Fibroblast of upper back skin (primary cell): ENCODE measurements at regions not wholly inside any gene's neighbourhood (a gene's known extent, or its start where the extent isn't known, plus 50 kb on each side); places are given as distances from the start of the nearest gene placed in this dataset.
A peak's percentile ranks its signal among the peaks of the same experiment; 100 is the strongest.
"Not testable (repeated sequence)": the region's sequence is repeated elsewhere in the genome, so short reads cannot be mapped to it uniquely, and the experiment has no call there.

Experiments
- DNase-seq: peaks from one replicate; pipeline ENCODE4 v3.0.0-alpha.2; 2013

- no peak for DNase-seq
These were observed 174.7 kb downstream of the BMP7 start for GRCh38 chr20:57091748-57092111.

- peak; percentile 35 for DNase-seq
These were observed 174.1 kb downstream of the BMP7 start for GRCh38 chr20:57092112-57092899.

- DNase-seq = no peak
These were observed 173.4 kb downstream of the BMP7 start for GRCh38 chr20:57092900-57093530.

- DNase-seq = no peak
These were observed 172.7 kb downstream of the BMP7 start for GRCh38 chr20:57093766-57094165.

DNA sequence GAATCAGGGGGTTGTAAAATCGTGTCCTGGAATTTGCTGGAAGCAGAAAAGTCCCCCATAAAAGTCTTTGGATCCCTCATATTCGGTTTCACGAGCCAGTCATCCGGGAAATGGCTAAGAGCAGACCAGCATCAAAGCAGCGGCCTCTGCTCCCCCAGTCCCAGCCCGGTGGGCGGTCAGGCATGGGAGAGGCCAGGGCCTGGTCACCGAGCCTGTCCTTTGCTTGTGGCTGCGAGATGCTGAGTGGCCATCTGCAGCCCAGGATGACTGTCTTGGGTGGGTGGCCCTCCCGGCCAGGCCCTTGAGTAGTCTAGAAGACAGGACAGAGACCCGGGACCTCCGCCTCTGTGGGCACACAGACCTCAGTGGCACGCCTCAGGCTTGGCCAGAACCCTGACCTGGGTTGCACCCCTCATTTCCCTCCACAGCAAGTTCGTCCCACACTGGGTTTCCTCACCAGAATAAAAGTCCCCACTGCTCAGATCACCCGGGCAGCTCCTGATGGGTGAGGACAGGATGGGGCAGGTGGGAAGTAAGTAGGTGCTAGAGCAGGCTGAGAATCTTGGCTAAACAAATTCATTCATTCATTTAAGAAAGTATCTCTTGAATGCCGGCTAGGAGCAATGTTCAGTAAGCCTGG lies 172.1 kb downstream of the BMP7 start:
- DNase-seq = no peak

- no peak for DNase-seq
These were observed 171.4 kb downstream of the BMP7 start for GRCh38 chr20:57094991-57095390.

DNA sequence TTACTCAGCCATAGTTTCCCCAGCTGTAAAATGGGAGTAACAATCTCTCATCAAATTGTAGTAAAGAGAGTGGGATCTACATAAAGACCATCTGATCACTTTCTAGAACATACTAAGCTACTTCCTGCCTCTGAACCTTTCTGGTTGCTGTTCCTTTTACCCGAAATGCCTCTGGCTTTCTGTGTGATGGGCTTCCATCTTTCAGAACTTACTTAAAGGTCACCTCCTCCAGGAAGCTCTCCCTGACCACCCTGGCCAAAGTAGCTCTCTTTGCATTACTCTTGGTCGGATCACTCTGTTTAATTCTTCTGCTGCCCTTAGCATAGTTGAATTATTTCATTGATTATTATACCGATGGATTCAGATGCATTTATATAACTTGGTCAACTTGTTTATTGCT lies 171.0 kb downstream of the BMP7 start:
- no peak for DNase-seq

- no peak for DNase-seq
These were observed 169.1 kb downstream of the BMP7 start for GRCh38 chr20:57097245-57097915.

DNA sequence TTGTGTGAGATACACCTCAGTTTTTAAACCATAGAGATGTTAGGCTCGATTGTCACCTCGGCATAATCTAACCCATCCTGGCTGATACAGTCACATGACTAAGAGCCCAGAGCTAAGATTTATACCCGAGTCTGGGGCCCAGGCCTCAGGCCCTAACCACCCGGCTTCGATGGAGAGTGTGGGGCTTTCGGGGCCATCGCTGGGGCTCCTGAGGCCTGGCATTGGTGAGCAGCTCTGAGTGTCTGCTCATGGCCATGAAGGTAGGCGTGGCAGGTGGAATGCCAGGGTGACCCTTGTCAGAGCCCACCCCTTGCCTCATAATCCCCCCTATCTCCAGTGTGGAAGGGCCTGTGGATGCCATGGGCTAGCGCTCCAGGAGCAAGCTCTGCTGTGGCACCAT lies 164.3 kb downstream of the BMP7 start:
- no peak for DNase-seq

DNA sequence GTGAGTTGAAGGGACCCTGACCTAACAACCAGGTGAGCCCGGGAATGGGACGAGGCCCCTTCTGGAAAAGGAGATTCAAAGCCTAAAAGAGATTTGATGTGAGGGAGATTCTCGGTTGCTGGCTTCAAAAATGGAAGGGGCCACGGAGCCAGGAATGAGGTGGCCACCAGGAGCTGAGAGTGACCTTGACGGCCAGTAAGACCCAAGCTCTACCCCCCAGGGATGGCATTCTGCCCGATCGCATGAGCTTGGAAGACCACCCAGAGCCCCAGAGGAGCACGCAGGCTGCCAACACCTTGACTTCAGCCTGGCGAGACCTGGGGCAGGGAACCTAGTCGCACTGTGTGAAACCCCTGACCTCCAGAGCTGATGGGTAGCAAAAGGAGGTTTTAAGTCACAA lies 163.9 kb downstream of the BMP7 start:
- no peak for DNase-seq

DNA sequence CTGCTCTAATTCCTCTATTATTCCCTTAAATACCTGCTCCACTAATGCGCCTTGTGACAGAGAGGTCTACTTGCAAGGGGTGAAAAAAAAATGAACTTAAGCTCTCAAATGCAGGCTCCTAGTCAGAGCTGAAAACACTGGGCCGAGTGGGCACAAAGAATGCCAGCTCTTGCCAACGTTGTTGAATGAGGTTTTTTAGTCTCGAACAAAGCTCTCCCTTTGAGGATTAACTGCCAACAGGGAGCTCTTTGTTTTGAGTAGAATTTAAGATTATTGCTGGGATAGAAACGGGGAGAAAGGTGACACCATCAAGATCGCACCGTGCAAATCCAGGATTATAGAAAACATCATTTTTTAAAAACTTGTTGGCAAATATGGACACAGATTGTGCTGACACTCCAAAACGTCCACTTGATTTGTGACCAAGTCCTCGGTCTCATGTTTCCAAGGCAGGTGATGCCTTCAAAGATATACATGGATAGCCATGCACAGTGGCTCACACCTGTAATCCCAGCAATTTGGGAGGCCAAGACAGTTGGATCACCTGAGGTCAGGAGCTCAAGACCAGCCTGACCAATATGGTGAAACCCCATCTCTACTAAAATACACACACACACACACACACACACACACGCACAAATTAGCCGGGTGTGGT lies 163.2 kb downstream of the BMP7 start:
- DNase-seq = no peak

- no peak for DNase-seq
These were observed 162.3 kb downstream of the BMP7 start for GRCh38 chr20:57104113-57104512.

- no peak for DNase-seq
These were observed 161.7 kb downstream of the BMP7 start for GRCh38 chr20:57104651-57105204.

DNA sequence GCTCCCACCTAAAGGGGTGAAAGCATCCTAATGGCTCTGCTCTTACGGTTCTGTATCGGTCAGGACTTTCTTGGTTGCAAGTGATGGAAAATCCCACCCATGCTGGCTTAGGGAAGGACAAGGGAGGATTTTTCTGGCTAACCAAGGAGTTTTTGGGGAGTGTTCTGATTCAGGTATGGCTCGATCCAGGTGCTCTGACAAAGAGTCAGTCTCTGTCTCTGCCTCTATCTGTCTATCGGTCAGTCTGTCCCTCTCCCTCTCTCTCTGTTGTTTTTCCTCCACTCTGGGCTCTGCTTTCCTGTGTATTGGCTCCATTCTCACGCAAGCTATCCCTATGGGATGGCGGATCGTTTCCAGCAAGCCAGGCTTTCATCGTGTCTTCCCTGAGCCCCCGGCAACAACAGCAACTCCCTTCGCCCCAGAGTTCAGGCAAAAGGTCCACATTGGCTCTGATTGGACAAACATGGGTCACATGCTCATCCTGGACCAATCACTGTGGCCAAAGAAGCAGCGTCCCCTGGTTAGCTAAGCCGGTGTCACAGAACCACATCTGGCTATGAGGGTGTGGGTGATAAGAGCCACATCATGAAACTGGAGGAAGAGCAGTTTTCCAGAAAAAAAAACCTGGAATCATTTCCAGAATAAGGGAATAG lies 160.3 kb downstream of the BMP7 start:
- no peak for DNase-seq

DNA sequence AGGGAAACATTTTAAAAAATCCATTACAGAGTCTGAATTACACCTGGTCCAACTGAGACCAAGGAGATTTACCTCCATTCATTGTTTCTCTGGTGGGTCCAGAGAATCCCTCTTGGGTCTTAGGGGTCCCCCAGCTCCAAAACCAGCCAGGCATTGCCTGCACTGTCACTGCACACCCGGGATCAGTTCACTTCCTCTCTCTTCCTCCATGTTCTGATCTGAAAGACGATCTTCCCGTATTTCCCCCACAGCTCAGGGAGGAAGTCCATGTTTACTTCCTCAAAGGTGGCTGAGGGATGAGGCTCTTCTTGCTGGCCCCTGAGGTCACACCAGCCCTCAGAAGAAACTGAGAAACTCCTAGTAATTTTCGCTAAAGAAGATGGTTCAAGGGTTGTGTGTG lies 159.7 kb downstream of the BMP7 start:
- no peak for DNase-seq

DNA sequence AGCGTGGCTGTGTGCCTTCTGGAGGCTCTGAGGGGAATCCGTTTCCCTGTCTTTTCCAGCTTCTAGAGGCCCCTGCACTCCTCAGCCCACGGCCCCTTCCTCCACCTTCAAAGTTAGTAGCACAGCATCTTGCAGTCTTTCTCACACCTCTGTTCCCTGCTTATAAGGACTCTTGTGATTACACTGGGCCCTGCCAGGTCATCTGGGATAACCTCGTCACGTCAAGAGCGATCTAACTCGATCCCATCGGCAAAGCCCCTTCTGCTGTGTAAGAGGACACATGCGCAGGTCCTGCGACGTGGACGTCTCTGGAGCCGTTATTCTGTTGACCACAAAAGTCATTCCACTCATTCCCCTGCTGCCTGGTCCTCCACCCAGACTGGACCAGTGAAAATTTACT lies 159.2 kb downstream of the BMP7 start:
- no peak for DNase-seq

DNA sequence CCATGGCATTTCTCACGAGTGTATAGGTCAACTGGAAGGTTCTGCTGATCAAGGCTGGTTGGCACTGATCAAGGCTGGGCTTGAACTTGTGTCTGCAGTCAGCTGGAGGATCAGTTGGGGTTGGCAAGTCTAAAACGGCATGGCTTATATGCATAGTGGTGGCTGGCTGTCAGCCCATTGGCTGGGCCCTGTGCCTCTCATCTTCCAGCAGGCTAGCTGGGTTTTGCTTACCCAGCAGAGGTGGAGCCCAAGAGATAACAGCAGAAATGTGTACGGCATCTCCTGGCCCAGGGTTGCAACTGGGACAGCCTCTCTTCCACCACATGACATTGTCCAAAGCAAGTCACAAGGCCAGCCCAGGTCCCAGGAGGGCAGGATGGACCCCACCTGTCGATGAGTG lies 158.2 kb downstream of the BMP7 start:
- no peak for DNase-seq

- DNase-seq = no peak
These were observed 157.5 kb downstream of the BMP7 start for GRCh38 chr20:57108742-57109570.

DNA sequence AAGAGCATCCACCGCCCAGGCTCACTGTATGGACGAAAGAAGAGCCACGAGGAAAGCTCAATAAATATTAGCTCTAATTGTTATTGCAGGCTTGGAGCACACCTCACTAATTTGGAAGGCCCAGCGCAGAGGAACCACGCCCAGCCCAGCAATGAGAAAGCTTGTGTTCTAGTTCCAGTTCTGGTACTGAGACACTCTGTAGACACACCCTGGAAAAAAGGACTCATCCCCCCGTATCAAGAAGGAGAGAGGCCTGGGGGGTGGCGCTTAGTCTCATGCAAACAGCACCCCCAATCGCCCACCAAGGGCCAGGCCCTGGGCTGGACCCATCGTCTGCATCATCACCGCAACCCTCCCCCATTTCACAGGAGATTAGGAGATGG lies 156.9 kb downstream of the BMP7 start:
- DNase-seq = no peak

- DNase-seq = not testable (repeated sequence)
These were observed 156.1 kb downstream of the BMP7 start for GRCh38 chr20:57110121-57111027.
